T-helper 2 cell treated with Interferon-gamma antibody and Interleukin-4, amounts not matched to agents 5 μg/mL and 100 μg/mL, for 36 hours (primary cell): ENCODE measurements at regions not wholly inside any gene's neighbourhood (a gene's known extent, or its start where the extent isn't known, plus 50 kb on each side); places are given as distances from the start of the nearest gene placed in this dataset.

Experiments
- DNase-seq: peaks from one replicate; pipeline ENCODE4 v3.0.0; 2021; ENCODE audit warnings: low spot score
- H3K27ac Mint-ChIP-seq: one replicate; pipeline ENCODE4 v1.8.0; 2021; ENCODE audit warnings: mild to moderate bottlenecking, mixed read lengths
- H3K27me3 Mint-ChIP-seq: one replicate; pipeline ENCODE4 v1.8.0; 2021; ENCODE audit warnings: low read depth, mixed read lengths
- H3K36me3 Mint-ChIP-seq: one replicate; pipeline ENCODE4 v1.8.0; 2021; ENCODE audit warnings: low read depth, mixed read lengths
- H3K4me1 Mint-ChIP-seq: one replicate; pipeline ENCODE4 v1.8.0; 2021; ENCODE audit warnings: low read depth, mixed read lengths
- H3K4me3 Mint-ChIP-seq: one replicate; pipeline ENCODE4 v1.8.0; 2022; ENCODE audit warnings: mild to moderate bottlenecking, moderate library complexity, mixed read lengths
- H3K9me3 Mint-ChIP-seq: one replicate; pipeline ENCODE4 v1.8.0; 2021; ENCODE audit warnings: mixed read lengths

GRCh38 chr12:107580750-107581618 is 104.6 kb upstream of the PWP1 start:
- no peaks in the 10 kb centered on the region for H3K27me3 Mint-ChIP-seq
- no peaks in the 10 kb centered on the region for H3K36me3 Mint-ChIP-seq
- H3K4me1 Mint-ChIP-seq: no peaks in the 10 kb centered on the region
- no peak for DNase-seq
- no peaks in the 10 kb centered on the region for H3K9me3 Mint-ChIP-seq
- H3K4me3 Mint-ChIP-seq: no peak overlapping the region
- H3K27ac Mint-ChIP-seq: no peak overlapping the region

GRCh38 chr12:107581619-107582015 is 104.0 kb upstream of the PWP1 start:
- no peak for DNase-seq
- H3K27ac Mint-ChIP-seq: no peak overlapping the region
- H3K9me3 Mint-ChIP-seq: peaks cover 2% of the 10 kb centered on the region
- H3K4me1 Mint-ChIP-seq: no peaks in the 10 kb centered on the region
- H3K27me3 Mint-ChIP-seq: no peaks in the 10 kb centered on the region
- no peak overlapping the region for H3K4me3 Mint-ChIP-seq
- H3K36me3 Mint-ChIP-seq: peaks cover 4% of the 10 kb centered on the region

DNA sequence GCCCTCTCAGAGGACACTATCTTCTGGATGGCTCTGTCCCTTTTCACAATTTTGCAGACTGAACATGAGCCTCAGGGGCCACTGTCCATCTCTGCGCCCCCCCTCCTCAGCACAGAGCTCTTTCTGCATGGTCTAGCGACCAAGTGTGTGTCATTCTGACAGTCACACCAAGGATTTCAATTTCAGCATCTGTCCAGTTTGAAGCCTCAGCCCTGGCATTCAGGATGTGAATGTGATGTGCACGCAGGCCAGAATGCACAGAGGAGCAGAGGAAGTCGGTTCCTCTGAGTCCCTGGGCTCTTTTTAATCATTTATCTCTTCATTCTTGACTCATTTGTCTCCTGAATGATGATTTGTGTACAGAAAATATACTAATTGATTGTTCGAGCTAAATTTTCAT is 102.0 kb upstream of the PWP1 start:
- Mint-ChIP-seq H3K9me3 (peaks cover 14% of the 10 kb centered on the region), H3K36me3 (peaks cover 9% of the 10 kb centered on the region)

GRCh38 chr12:107584563-107584962 is 101.0 kb upstream of the PWP1 start:
- Mint-ChIP-seq H3K27me3 (no peaks in the 10 kb centered on the region), H3K27ac (no peak overlapping the region), H3K9me3 (peaks cover 14% of the 10 kb centered on the region)

More for the DNA sequence above, 102.0 kb upstream of the PWP1 start:
- Mint-ChIP-seq H3K4me1 (no peaks in the 10 kb centered on the region), H3K27ac (no peak overlapping the region), H3K4me3 (no peak overlapping the region), H3K27me3 (no peaks in the 10 kb centered on the region)
- DNase-seq: no peak

DNA sequence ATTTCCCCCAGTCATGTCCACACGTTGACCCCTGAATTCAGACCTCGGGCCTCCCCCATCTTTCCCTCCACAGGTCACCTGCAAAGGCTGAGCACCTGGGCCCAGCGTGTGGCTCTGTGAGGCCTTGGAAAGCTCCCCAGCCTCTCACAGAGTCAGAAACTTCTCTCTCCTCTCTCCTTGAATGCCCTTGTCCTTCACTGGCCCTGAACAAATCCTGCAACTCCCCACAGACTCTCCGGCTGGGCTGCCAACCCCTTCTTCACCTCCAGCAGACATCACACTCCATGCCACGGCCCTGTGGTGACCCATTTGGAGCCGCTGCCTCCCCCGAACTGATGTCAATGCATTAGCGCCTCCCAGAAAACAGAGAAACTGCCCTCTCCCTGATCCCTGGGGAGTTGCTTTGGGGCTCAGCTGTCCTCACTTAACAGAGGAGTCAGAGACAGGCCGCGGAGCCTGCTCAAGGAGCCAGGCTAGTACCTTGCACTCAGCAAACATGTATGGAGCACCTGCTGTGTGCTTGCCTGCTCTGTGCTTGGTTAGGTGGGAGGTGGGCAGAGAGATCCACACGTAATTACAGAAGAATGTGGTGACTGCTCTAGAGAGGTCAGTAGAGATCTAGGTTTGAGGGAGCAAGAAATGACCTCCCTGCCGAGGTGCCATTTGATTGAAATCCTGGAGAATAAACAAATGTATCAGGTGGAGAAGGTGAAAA is 99.2 kb upstream of the PWP1 start:
- Mint-ChIP-seq H3K4me3 (no peak overlapping the region), H3K27ac (no peak overlapping the region), H3K4me1 (no peaks in the 10 kb centered on the region), H3K9me3 (peaks cover 14% of the 10 kb centered on the region), H3K27me3 (no peaks in the 10 kb centered on the region), H3K36me3 (peaks cover 9% of the 10 kb centered on the region)
- no peak for DNase-seq

More at GRCh38 chr12:107584563-107584962, 101.0 kb upstream of the PWP1 start:
- Mint-ChIP-seq H3K36me3 (peaks cover 9% of the 10 kb centered on the region), H3K4me3 (no peak overlapping the region), H3K4me1 (no peaks in the 10 kb centered on the region)
- no peak for DNase-seq

GRCh38 chr12:107590413-107590812 is 95.2 kb upstream of the PWP1 start:
- Mint-ChIP-seq H3K36me3 (peaks cover 9% of the 10 kb centered on the region), H3K27ac (no peak overlapping the region), H3K4me3 (no peak overlapping the region), H3K4me1 (no peaks in the 10 kb centered on the region), H3K27me3 (no peaks in the 10 kb centered on the region), H3K9me3 (peaks cover 22% of the 10 kb centered on the region)
- DNase-seq: no peak

DNA sequence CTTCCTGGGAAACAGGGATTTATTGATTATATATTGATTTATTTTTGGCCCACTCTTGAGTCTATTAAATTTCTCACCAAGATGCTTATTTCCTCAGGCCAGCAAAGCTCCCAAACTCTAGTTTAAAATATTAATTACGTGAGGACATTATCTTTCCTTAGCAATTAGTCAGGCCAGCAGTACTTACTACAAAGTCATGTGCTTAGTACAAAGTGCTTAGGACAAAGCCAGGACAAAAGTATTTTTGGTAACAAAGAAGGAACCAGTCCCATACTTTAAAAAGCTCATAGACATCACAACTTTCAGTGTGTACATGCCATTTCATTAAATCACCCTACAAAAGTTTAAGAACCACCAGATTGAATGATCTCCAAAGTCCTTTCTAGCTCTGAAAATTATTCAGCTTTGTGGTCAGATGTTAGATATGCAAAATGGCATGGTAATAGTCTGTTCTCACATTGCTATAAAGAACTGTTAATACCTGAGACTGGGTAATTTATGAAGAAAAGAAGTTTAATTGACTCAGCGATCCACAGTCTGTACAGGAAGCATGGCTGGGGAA is 94.7 kb upstream of the PWP1 start:
- H3K4me1 Mint-ChIP-seq: no peaks in the 10 kb centered on the region
- H3K27me3 Mint-ChIP-seq: no peaks in the 10 kb centered on the region
- no peak overlapping the region for H3K27ac Mint-ChIP-seq
- peaks cover 9% of the 10 kb centered on the region for H3K36me3 Mint-ChIP-seq
- no peak overlapping the region for H3K4me3 Mint-ChIP-seq
- peaks cover 22% of the 10 kb centered on the region for H3K9me3 Mint-ChIP-seq
- DNase-seq: no peak

DNA sequence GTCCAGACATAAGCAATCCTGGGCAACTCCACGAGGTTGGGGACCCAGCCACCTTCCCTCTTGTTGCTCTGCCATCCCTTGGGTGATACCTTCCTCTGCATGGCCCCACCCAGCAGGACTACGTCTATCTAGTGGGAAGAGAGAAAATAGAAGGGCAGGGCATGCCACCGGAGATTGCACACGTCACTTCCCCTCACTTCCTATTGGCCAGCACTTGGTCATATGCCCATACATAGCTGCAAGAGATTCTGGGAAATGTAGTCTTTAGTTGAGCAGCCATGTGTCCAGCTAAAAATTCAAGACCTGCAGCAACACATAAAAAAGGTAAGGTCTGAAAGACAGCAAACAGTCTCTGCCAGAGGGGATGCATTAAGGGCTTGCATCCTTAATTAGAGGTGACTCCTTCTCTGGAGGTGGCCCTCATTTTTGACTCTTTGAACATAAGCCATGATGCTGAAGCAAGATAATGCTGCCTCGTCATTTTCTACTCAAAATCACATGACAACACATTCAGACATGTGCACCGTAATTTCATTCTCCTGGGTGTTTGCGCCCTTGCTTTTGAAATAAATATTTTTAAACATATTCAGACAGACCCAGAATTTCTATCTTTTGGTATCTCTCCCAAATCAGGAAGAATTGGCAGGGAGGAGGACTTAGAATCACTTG is 91.8 kb upstream of the PWP1 start:
- Mint-ChIP-seq H3K4me1 (no peaks in the 10 kb centered on the region), H3K9me3 (peaks cover 7% of the 10 kb centered on the region), H3K27me3 (no peaks in the 10 kb centered on the region), H3K36me3 (no peaks in the 10 kb centered on the region), H3K4me3 (no peak overlapping the region), H3K27ac (no peak overlapping the region)
- DNase-seq: no peak

- no peak for DNase-seq
- Mint-ChIP-seq H3K36me3 (no peaks in the 10 kb centered on the region), H3K27ac (no peak overlapping the region), H3K4me3 (no peak overlapping the region), H3K4me1 (no peaks in the 10 kb centered on the region), H3K9me3 (peaks cover 7% of the 10 kb centered on the region), H3K27me3 (no peaks in the 10 kb centered on the region)
Observed at GRCh38 chr12:107594995-107595394, 90.6 kb upstream of the PWP1 start.

GRCh38 chr12:107597695-107598410 is 87.7 kb upstream of the PWP1 start:
- Mint-ChIP-seq H3K36me3 (no peaks in the 10 kb centered on the region), H3K27me3 (no peaks in the 10 kb centered on the region), H3K4me1 (no peaks in the 10 kb centered on the region), H3K27ac (no peak overlapping the region), H3K9me3 (peaks cover 7% of the 10 kb centered on the region), H3K4me3 (no peak overlapping the region)
- DNase-seq: no peak

DNA sequence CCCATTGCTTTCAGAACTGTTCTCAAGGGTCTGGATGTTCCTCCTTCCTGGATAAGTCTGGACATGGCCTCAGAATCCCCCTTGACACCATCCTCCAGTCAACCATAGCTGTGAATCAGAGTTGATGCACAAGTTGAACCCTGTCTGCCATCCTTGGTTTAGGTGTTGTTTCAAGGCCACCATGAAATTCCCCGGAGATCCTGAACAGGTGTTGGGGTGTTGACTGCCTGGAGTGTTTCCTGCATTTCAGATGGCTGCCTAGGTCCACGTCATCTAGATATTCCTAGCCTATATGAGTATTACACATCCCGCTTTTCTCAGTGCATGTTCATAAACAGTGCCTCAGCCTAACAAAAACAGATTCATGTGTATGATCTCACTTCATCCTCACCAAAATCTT is 86.7 kb upstream of the PWP1 start:
- no peak for DNase-seq
- no peak overlapping the region for H3K4me3 Mint-ChIP-seq
- no peak overlapping the region for H3K27ac Mint-ChIP-seq
- H3K27me3 Mint-ChIP-seq: no peaks in the 10 kb centered on the region
- H3K9me3 Mint-ChIP-seq: no peaks in the 10 kb centered on the region
- no peaks in the 10 kb centered on the region for H3K4me1 Mint-ChIP-seq
- no peaks in the 10 kb centered on the region for H3K36me3 Mint-ChIP-seq

- no peaks in the 10 kb centered on the region for H3K9me3 Mint-ChIP-seq
- no peak for DNase-seq
- H3K27ac Mint-ChIP-seq: no peak overlapping the region
- H3K36me3 Mint-ChIP-seq: no peaks in the 10 kb centered on the region
- no peaks in the 10 kb centered on the region for H3K27me3 Mint-ChIP-seq
- H3K4me1 Mint-ChIP-seq: no peaks in the 10 kb centered on the region
- H3K4me3 Mint-ChIP-seq: no peak overlapping the region
Observed at GRCh38 chr12:107600581-107601144, 84.9 kb upstream of the PWP1 start.

DNA sequence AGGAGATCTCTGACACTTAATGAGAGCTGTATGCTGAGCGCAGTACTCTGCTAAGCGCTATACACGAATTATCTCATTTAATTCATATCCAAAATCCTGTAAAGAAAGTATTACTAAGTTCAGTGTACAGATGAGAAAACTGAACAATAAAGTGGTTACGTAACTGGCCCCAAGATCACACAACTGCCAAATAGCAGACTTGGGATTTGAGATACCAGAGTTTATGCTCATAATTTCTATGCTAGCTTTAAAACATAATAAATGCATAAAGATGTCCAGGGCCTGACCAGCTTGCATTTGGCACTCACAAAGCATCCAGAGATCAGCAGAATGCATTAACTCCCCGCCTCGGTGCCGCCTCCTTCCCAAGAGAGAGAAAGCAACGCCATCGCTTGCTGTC is 83.2 kb upstream of the PWP1 start:
- no peak for DNase-seq
- Mint-ChIP-seq H3K36me3 (no peaks in the 10 kb centered on the region), H3K9me3 (no peaks in the 10 kb centered on the region), H3K4me3 (no peak overlapping the region), H3K4me1 (no peaks in the 10 kb centered on the region), H3K27ac (no peak overlapping the region), H3K27me3 (no peaks in the 10 kb centered on the region)
